Neural progenitor cell (in vitro differentiated cells): ENCODE measurements at regions not wholly inside any gene's neighbourhood (a gene's known extent, or its start where the extent isn't known, plus 50 kb on each side); places are given as distances from the start of the nearest gene placed in this dataset.
A peak's percentile ranks its signal among the peaks of the same experiment; 100 is the strongest.

Experiments
- DNase-seq: peaks from one replicate; pipeline ENCODE4 v3.0.0-alpha.2; 2016; ENCODE audit warnings: low spot score
- H2AFZ ChIP-seq: fragments of 200-600 bp; sonication (generic); replicated peaks from 2 replicates; pipeline ENCODE4 v1.6.1; 2016; ENCODE audit warnings: antibody characterized with exemption
- H3F3A ChIP-seq: fragments of 200-600 bp; sonication (generic); 2 replicates; pipeline ENCODE4 v1.6.1; 2016; ENCODE audit warnings: antibody characterized with exemption, low read depth
- H3K27ac ChIP-seq: fragments of 200-600 bp; sonication (generic); 2 replicates; pipeline ENCODE4 v1.5.1; 2016; ENCODE audit warnings: mild to moderate bottlenecking
- H3K27me3 ChIP-seq: fragments of 200-600 bp; sonication (generic); 2 replicates; pipeline ENCODE4 v1.6.1; 2016; ENCODE audit warnings: mild to moderate bottlenecking, moderate library complexity
- H3K36me3 ChIP-seq: fragments of 200-600 bp; sonication (generic); 2 replicates; pipeline ENCODE4 v1.5.1; 2016
- H3K4me1 ChIP-seq: fragments of 200-600 bp; sonication (generic); 2 replicates; pipeline ENCODE4 v1.6.1; 2016; ENCODE audit warnings: mixed run types
- H3K4me2 ChIP-seq: fragments of 200-600 bp; sonication (generic); 2 replicates; pipeline ENCODE4 v1.6.1; 2016
- H3K4me3 ChIP-seq: fragments of 200-600 bp; sonication (generic); 2 replicates; pipeline ENCODE4 v1.5.1; 2016
- H3K79me2 ChIP-seq: fragments of 200-600 bp; sonication (generic); 2 replicates; pipeline ENCODE4 v1.6.1; 2016; ENCODE audit warnings: low read depth
- H3K9ac ChIP-seq: fragments of 200-600 bp; sonication (generic); 2 replicates; pipeline ENCODE4 v1.6.1; 2016
- H3K9me3 ChIP-seq: fragments of 200-600 bp; sonication (generic); 2 replicates; pipeline ENCODE4 v1.5.1; 2016; ENCODE audit warnings: low read depth
- H4K20me1 ChIP-seq: fragments of 200-600 bp; sonication (generic); 2 replicates; pipeline ENCODE4 v1.6.1; 2016; ENCODE audit warnings: low read depth
- H3K27ac Mint-ChIP-seq: 3 replicates; pipeline ENCODE4 v1.8.0; 2021; ENCODE audit warnings: mixed read lengths
- H3K27me3 Mint-ChIP-seq: 2 replicates; pipeline ENCODE4 v1.8.0; 2022; ENCODE audit warnings: low read depth, mild to moderate bottlenecking, inconsistent platforms, moderate library complexity, mixed read lengths; ENCODE audit not compliant: insufficient read depth
- H3K36me3 Mint-ChIP-seq: 3 replicates; pipeline ENCODE4 v1.8.0; 2021; ENCODE audit warnings: mixed read lengths
- H3K4me1 Mint-ChIP-seq: 3 replicates; pipeline ENCODE4 v1.8.0; 2021; ENCODE audit warnings: mixed read lengths
- H3K4me3 Mint-ChIP-seq: 3 replicates; pipeline ENCODE4 v1.8.0; 2021; ENCODE audit warnings: mild to moderate bottlenecking, moderate library complexity, mixed read lengths
- H3K9me3 Mint-ChIP-seq: 3 replicates; pipeline ENCODE4 v1.8.0; 2020; ENCODE audit warnings: mixed read lengths
- EZH2 ChIP-seq: fragments of 200-600 bp; sonication (generic); IDR thresholded peaks from 2 replicates; pipeline ENCODE4 v1.6.1; 2017; ENCODE audit warnings: antibody characterized with exemption, mild to moderate bottlenecking, moderate library complexity
- EZH2phosphoT487 ChIP-seq: fragments of 200-600 bp; sonication (generic); IDR thresholded peaks from 2 replicates; pipeline ENCODE4 v1.6.1; 2017; ENCODE audit warnings: antibody characterized with exemption
- TF ChIP-seq, protein P1 (sequence below): fragments of 200-600 bp; sonication (generic); IDR thresholded peaks from 2 replicates; pipeline ENCODE4 v1.5.1; 2017; ENCODE audit warnings: antibody characterized with exemption, mild to moderate bottlenecking

DNA sequence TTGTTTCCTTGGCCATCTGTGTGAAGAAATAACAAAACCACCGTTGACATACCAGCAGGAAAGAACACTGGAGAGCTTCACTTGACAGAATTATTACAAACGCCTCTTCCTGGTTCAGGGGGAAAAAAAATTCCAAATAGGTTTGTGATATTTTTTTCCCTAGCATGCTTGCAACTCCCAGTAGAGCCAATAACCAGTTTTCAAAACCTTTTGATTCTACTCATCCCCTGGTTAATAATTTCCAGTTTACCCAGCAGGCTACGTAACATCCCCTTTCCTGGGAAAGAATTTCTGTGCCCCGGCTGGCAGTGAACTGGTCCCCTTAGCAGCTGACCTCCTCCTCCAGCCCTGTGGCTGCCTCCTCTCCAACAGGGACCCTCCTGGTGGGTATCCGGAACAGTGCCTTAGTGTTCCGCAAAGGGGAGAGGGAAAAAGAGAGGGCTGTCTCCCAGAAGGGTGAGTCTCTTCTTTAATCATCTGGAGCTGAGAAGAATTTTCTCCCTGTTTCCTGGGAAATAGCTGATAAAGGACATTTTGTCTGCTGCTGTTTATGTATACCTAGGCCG is 72.8 kb upstream of the BOD1 start:
- H3K9me3 ChIP-seq: no peaks in the 10 kb centered on the region
- H2AFZ ChIP-seq: peak overlapping the region; percentile 82
- H3K27ac ChIP-seq: no peak overlapping the region
- H3K4me1 ChIP-seq: peaks cover 6% of the 10 kb centered on the region
- Mint-ChIP-seq H3K27me3 (peaks cover 11% of the 10 kb centered on the region), H3K4me3 (no peak overlapping the region), H3K27ac (no peak overlapping the region), H3K36me3 (no peaks in the 10 kb centered on the region), H3K9me3 (peaks cover 7% of the 10 kb centered on the region), H3K4me1 (peaks cover 23% of the 10 kb centered on the region)
- H3K4me2 ChIP-seq: no peak overlapping the region
- H3K4me3 ChIP-seq: no peak overlapping the region
- H4K20me1 ChIP-seq: no peaks in the 10 kb centered on the region
- no peaks in the 10 kb centered on the region for H3K79me2 ChIP-seq
- H3F3A ChIP-seq: no peaks in the 10 kb centered on the region
- peak; percentile 24 for DNase-seq
- H3K36me3 ChIP-seq: no peaks in the 10 kb centered on the region
- no peak overlapping the region for H3K9ac ChIP-seq
- TF ChIP-seq, protein P1, sequence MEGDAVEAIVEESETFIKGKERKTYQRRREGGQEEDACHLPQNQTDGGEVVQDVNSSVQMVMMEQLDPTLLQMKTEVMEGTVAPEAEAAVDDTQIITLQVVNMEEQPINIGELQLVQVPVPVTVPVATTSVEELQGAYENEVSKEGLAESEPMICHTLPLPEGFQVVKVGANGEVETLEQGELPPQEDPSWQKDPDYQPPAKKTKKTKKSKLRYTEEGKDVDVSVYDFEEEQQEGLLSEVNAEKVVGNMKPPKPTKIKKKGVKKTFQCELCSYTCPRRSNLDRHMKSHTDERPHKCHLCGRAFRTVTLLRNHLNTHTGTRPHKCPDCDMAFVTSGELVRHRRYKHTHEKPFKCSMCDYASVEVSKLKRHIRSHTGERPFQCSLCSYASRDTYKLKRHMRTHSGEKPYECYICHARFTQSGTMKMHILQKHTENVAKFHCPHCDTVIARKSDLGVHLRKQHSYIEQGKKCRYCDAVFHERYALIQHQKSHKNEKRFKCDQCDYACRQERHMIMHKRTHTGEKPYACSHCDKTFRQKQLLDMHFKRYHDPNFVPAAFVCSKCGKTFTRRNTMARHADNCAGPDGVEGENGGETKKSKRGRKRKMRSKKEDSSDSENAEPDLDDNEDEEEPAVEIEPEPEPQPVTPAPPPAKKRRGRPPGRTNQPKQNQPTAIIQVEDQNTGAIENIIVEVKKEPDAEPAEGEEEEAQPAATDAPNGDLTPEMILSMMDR: no peak
- TF ChIP-seq EZH2phosphoT487 (no peak), EZH2 (no peak)
- no peaks in the 10 kb centered on the region for H3K27me3 ChIP-seq

DNA sequence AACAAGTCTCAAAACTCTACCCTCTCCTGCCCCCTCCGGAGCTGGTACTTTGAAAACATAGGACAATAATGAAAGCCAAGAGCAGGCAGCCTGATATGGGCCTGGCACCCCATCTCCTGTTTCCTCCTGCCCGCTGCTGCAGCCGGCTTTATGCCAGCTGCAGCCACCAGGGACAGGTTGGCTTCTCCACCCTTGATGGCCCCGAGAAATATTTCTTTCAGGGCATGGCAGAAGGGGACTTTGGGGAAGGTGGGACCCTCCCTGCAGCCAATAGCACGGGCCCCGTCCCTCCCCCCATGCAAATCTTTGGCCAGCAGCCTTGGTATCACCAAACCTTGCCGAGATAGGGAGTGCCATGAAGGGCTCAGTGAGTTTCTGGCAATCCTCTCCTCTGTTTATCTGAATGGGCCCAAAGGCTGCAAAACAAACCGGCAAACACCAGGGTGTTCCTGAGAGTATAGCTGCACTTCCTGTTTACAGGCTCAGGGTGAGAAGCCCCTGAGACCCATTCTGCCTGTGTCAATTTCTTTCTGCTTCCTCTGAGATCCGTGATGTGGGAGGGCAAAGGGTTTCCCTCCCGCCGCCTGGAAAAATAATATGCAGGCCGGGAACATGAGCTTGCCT is 73.4 kb upstream of the BOD1 start:
- Mint-ChIP-seq H3K4me1 (peaks cover 23% of the 10 kb centered on the region), H3K27me3 (peaks cover 10% of the 10 kb centered on the region), H3K9me3 (peaks cover 7% of the 10 kb centered on the region), H3K4me3 (no peak overlapping the region), H3K27ac (peak overlapping the region; percentile 63), H3K36me3 (no peaks in the 10 kb centered on the region)
- Histone ChIP-seq H4K20me1 (no peaks in the 10 kb centered on the region), H3F3A (no peaks in the 10 kb centered on the region), H3K9me3 (no peaks in the 10 kb centered on the region), H3K9ac (no peak overlapping the region), H3K79me2 (no peaks in the 10 kb centered on the region), H3K4me3 (no peak overlapping the region), H3K4me1 (peaks cover 6% of the 10 kb centered on the region), H3K27me3 (no peaks in the 10 kb centered on the region), H3K36me3 (no peaks in the 10 kb centered on the region), H2AFZ (peak overlapping the region; percentile 82), H3K4me2 (no peak overlapping the region), H3K27ac (no peak overlapping the region)
- no peak for TF ChIP-seq EZH2
- no peak for TF ChIP-seq EZH2phosphoT487
- TF ChIP-seq, protein P1: no peak
- DNase-seq: no peak

DNA sequence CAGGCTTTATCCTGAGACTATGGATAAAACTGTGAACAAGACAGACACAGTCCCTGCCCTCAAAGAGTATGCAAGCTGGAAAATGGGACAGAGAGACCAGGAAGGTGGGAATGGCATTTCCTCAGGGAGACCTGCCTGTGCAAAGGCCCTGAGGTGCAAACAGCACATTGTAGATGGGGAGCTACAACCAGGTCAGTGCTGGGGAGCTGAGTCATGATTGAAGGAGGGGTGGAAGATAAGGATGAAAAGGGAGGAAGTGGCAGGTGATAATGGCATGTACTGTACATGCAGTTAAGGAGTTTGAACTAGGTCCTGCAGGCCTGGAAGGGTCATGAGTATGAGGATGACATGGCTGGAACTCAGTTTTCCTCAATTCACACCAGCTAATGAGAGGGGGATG is 75.5 kb upstream of the BOD1 start:
- no peaks in the 10 kb centered on the region for H3F3A ChIP-seq
- no peak overlapping the region for H3K27ac ChIP-seq
- H3K27ac Mint-ChIP-seq: no peak overlapping the region
- no peak overlapping the region for H3K4me2 ChIP-seq
- peaks cover 23% of the 10 kb centered on the region for H3K4me1 Mint-ChIP-seq
- H2AFZ ChIP-seq: no peak overlapping the region
- peaks cover 7% of the 10 kb centered on the region for H3K27me3 Mint-ChIP-seq
- no peaks in the 10 kb centered on the region for H3K27me3 ChIP-seq
- no peak overlapping the region for H3K9ac ChIP-seq
- DNase-seq: no peak
- H4K20me1 ChIP-seq: no peaks in the 10 kb centered on the region
- H3K79me2 ChIP-seq: no peaks in the 10 kb centered on the region
- H3K4me3 ChIP-seq: no peak overlapping the region
- no peaks in the 10 kb centered on the region for H3K9me3 ChIP-seq
- no peak overlapping the region for H3K4me3 Mint-ChIP-seq
- H3K4me1 ChIP-seq: peaks cover 6% of the 10 kb centered on the region
- H3K36me3 ChIP-seq: no peaks in the 10 kb centered on the region
- peaks cover 3% of the 10 kb centered on the region for H3K9me3 Mint-ChIP-seq
- no peaks in the 10 kb centered on the region for H3K36me3 Mint-ChIP-seq
- no peak for TF ChIP-seq EZH2
- TF ChIP-seq EZH2phosphoT487: no peak
- TF ChIP-seq, protein P1: no peak
